Neural progenitor cell (in vitro differentiated cells): ENCODE measurements at regions not wholly inside any gene's neighbourhood (a gene's known extent, or its start where the extent isn't known, plus 50 kb on each side); places are given as distances from the start of the nearest gene placed in this dataset.
"Not testable (repeated sequence)": the region's sequence is repeated elsewhere in the genome, so short reads cannot be mapped to it uniquely, and the experiment has no call there.

Source experiments
- DNase-seq: peaks from one replicate; pipeline ENCODE4 v3.0.0-alpha.2; 2016; ENCODE audit warnings: low spot score
- H2AFZ ChIP-seq: fragments of 200-600 bp; sonication (generic); replicated peaks from 2 replicates; pipeline ENCODE4 v1.6.1; 2016; ENCODE audit warnings: antibody characterized with exemption
- H3F3A ChIP-seq: fragments of 200-600 bp; sonication (generic); 2 replicates; pipeline ENCODE4 v1.6.1; 2016; ENCODE audit warnings: antibody characterized with exemption, low read depth
- H3K27ac ChIP-seq: fragments of 200-600 bp; sonication (generic); 2 replicates; pipeline ENCODE4 v1.5.1; 2016; ENCODE audit warnings: mild to moderate bottlenecking
- H3K27me3 ChIP-seq: fragments of 200-600 bp; sonication (generic); 2 replicates; pipeline ENCODE4 v1.6.1; 2016; ENCODE audit warnings: mild to moderate bottlenecking, moderate library complexity
- H3K36me3 ChIP-seq: fragments of 200-600 bp; sonication (generic); 2 replicates; pipeline ENCODE4 v1.5.1; 2016
- H3K4me1 ChIP-seq: fragments of 200-600 bp; sonication (generic); 2 replicates; pipeline ENCODE4 v1.6.1; 2016; ENCODE audit warnings: mixed run types
- H3K4me2 ChIP-seq: fragments of 200-600 bp; sonication (generic); 2 replicates; pipeline ENCODE4 v1.6.1; 2016
- H3K4me3 ChIP-seq: fragments of 200-600 bp; sonication (generic); 2 replicates; pipeline ENCODE4 v1.5.1; 2016
- H3K79me2 ChIP-seq: fragments of 200-600 bp; sonication (generic); 2 replicates; pipeline ENCODE4 v1.6.1; 2016; ENCODE audit warnings: low read depth
- H3K9ac ChIP-seq: fragments of 200-600 bp; sonication (generic); 2 replicates; pipeline ENCODE4 v1.6.1; 2016
- H3K9me3 ChIP-seq: fragments of 200-600 bp; sonication (generic); 2 replicates; pipeline ENCODE4 v1.5.1; 2016; ENCODE audit warnings: low read depth
- H4K20me1 ChIP-seq: fragments of 200-600 bp; sonication (generic); 2 replicates; pipeline ENCODE4 v1.6.1; 2016; ENCODE audit warnings: low read depth
- H3K27ac Mint-ChIP-seq: 3 replicates; pipeline ENCODE4 v1.8.0; 2021; ENCODE audit warnings: mixed read lengths
- H3K27me3 Mint-ChIP-seq: 2 replicates; pipeline ENCODE4 v1.8.0; 2022; ENCODE audit warnings: low read depth, mild to moderate bottlenecking, inconsistent platforms, moderate library complexity, mixed read lengths; ENCODE audit not compliant: insufficient read depth
- H3K36me3 Mint-ChIP-seq: 3 replicates; pipeline ENCODE4 v1.8.0; 2021; ENCODE audit warnings: mixed read lengths
- H3K4me1 Mint-ChIP-seq: 3 replicates; pipeline ENCODE4 v1.8.0; 2021; ENCODE audit warnings: mixed read lengths
- H3K4me3 Mint-ChIP-seq: 3 replicates; pipeline ENCODE4 v1.8.0; 2021; ENCODE audit warnings: mild to moderate bottlenecking, moderate library complexity, mixed read lengths
- H3K9me3 Mint-ChIP-seq: 3 replicates; pipeline ENCODE4 v1.8.0; 2020; ENCODE audit warnings: mixed read lengths
- EZH2 ChIP-seq: fragments of 200-600 bp; sonication (generic); IDR thresholded peaks from 2 replicates; pipeline ENCODE4 v1.6.1; 2017; ENCODE audit warnings: antibody characterized with exemption, mild to moderate bottlenecking, moderate library complexity
- EZH2phosphoT487 ChIP-seq: fragments of 200-600 bp; sonication (generic); IDR thresholded peaks from 2 replicates; pipeline ENCODE4 v1.6.1; 2017; ENCODE audit warnings: antibody characterized with exemption
- TF ChIP-seq, protein P1 (sequence below): fragments of 200-600 bp; sonication (generic); IDR thresholded peaks from 2 replicates; pipeline ENCODE4 v1.5.1; 2017; ENCODE audit warnings: antibody characterized with exemption, mild to moderate bottlenecking

DNA sequence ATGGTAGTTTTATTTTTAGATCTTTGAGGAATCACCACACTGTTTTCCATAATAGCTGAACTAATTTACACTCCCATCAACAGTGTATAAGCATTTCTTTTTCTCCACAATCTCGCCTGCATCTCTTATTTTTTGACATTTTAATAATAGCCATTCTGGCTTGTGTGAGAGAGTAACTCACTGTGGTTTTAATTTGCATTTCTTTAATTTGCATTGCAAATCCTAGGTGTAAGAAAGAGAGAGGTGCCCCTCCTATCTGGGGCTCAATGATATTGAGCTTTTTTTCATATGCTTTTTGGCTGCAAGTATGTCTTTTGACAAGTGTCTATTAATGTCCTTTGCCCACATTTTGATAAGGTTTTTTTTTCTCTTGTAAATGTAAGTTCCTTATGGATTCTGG, 106.3 kb upstream of the SLC27A6 start:
- no peaks in the 10 kb centered on the region for H4K20me1 ChIP-seq
- H3F3A ChIP-seq, result no peaks in the 10 kb centered on the region
- no peak for TF ChIP-seq EZH2phosphoT487
- TF ChIP-seq, protein P1, sequence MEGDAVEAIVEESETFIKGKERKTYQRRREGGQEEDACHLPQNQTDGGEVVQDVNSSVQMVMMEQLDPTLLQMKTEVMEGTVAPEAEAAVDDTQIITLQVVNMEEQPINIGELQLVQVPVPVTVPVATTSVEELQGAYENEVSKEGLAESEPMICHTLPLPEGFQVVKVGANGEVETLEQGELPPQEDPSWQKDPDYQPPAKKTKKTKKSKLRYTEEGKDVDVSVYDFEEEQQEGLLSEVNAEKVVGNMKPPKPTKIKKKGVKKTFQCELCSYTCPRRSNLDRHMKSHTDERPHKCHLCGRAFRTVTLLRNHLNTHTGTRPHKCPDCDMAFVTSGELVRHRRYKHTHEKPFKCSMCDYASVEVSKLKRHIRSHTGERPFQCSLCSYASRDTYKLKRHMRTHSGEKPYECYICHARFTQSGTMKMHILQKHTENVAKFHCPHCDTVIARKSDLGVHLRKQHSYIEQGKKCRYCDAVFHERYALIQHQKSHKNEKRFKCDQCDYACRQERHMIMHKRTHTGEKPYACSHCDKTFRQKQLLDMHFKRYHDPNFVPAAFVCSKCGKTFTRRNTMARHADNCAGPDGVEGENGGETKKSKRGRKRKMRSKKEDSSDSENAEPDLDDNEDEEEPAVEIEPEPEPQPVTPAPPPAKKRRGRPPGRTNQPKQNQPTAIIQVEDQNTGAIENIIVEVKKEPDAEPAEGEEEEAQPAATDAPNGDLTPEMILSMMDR, result no peak
- no peak for TF ChIP-seq EZH2
- H3K27me3 ChIP-seq, result no peaks in the 10 kb centered on the region
- no peak overlapping the region for H3K4me3 ChIP-seq
- no peaks in the 10 kb centered on the region for H3K79me2 ChIP-seq
- Mint-ChIP-seq H3K36me3 (no peaks in the 10 kb centered on the region), H3K27me3 (no peaks in the 10 kb centered on the region), H3K4me1 (peaks cover 9% of the 10 kb centered on the region), H3K9me3 (peaks cover 4% of the 10 kb centered on the region), H3K4me3 (no peak overlapping the region), H3K27ac (no peak overlapping the region)
- H3K36me3 ChIP-seq, result no peaks in the 10 kb centered on the region
- H3K9me3 ChIP-seq, result no peaks in the 10 kb centered on the region
- H2AFZ ChIP-seq, result no peak overlapping the region
- no peak overlapping the region for H3K9ac ChIP-seq
- DNase-seq, result no peak
- H3K4me1 ChIP-seq, result no peaks in the 10 kb centered on the region
- no peak overlapping the region for H3K27ac ChIP-seq
- no peak overlapping the region for H3K4me2 ChIP-seq

DNA sequence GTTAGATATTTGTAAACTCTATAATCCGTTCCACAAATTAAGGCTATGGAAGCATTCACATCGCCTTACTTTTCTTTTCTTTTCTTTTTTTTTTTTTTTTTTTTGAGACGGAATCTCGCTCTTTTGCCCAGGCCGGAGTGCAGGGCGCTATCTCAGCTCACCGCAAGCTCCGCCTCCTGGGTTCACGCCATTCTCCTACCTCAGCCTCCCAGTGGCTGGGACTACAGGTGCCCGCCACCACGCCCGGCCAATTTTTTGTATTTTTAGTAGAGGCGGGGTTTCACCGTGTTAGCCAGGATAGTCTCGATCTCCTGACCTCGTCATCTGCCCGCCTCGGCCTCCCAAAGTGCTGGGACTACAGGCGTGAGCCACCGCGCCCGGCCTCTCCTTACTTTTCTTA, 104.1 kb upstream of the SLC27A6 start:
- not testable (repeated sequence) for H3K27me3 ChIP-seq, H3K9me3 Mint-ChIP-seq, H3K27ac Mint-ChIP-seq, H3K27me3 Mint-ChIP-seq, H3K4me1 ChIP-seq, H3K27ac ChIP-seq, H3K4me3 ChIP-seq, H3F3A ChIP-seq, H3K36me3 Mint-ChIP-seq, H3K36me3 ChIP-seq, H3K4me3 Mint-ChIP-seq, H3K9me3 ChIP-seq, DNase-seq, H2AFZ ChIP-seq, H3K4me1 Mint-ChIP-seq, H3K9ac ChIP-seq, H4K20me1 ChIP-seq, H3K79me2 ChIP-seq, H3K4me2 ChIP-seq

DNA sequence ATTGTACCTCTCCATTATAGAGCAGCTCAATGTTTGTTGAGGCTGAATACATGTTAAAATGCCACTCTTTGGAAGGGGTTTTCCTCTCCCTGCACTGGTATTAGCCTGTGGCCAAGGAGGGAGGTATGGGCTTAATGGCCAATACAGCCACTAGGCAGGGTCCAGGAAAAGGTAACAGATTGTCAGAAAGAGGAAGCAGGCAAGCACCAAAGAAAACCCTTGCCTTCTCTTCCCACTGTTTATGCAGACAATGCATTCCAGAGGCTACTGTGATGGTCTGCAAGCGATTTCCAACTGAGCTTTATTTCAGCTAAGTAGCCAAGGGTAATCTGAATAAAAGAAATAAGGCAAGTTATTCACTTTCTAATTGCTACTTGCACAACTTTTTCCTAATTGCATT, 95.3 kb upstream of the SLC27A6 start:
- peak overlapping the region; percentile 19 for H3K27ac ChIP-seq
- H3K27me3 ChIP-seq, result no peaks in the 10 kb centered on the region
- TF ChIP-seq EZH2, result no peak
- TF ChIP-seq, protein P1, result no peak
- no peak for TF ChIP-seq EZH2phosphoT487
- Mint-ChIP-seq H3K9me3 (no peaks in the 10 kb centered on the region), H3K4me3 (no peak overlapping the region), H3K27ac (no peak overlapping the region), H3K36me3 (no peaks in the 10 kb centered on the region), H3K27me3 (no peaks in the 10 kb centered on the region), H3K4me1 (peaks cover 15% of the 10 kb centered on the region)
- no peak overlapping the region for H2AFZ ChIP-seq
- no peaks in the 10 kb centered on the region for H3K79me2 ChIP-seq
- peaks cover 14% of the 10 kb centered on the region for H3F3A ChIP-seq
- H4K20me1 ChIP-seq, result no peaks in the 10 kb centered on the region
- H3K9ac ChIP-seq, result no peak overlapping the region
- H3K36me3 ChIP-seq, result peaks cover 6% of the 10 kb centered on the region
- H3K9me3 ChIP-seq, result no peaks in the 10 kb centered on the region
- H3K4me3 ChIP-seq, result no peak overlapping the region
- peak; percentile 68 for DNase-seq
- peaks cover 23% of the 10 kb centered on the region for H3K4me1 ChIP-seq
- H3K4me2 ChIP-seq, result peak overlapping the region; percentile 47

DNA sequence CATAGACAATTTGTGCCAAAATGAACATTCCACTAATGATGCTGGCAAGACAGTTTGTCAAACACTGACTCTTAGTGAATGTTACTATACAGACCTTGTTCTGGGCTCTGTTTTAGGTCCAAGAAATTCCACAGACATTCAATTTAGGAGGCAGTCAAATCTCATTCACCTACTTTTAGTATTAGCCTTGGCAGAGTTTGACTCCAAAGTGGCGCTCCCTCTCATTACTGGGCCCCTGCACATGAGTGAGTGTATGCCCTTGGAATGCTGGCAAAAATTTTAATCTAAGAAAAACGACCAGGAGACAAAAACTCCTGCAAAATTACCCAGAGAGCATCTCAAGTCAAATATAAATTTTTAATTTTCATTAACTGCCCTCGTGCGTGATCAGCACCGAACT, 94.9 kb upstream of the SLC27A6 start:
- Histone ChIP-seq H2AFZ (no peak overlapping the region), H3K4me3 (no peak overlapping the region), H3K36me3 (peaks cover 6% of the 10 kb centered on the region), H3K9me3 (no peaks in the 10 kb centered on the region), H3K9ac (no peak overlapping the region), H4K20me1 (no peaks in the 10 kb centered on the region), H3K4me2 (peak overlapping the region; percentile 21), H3K27me3 (no peaks in the 10 kb centered on the region), H3F3A (peaks cover 14% of the 10 kb centered on the region), H3K4me1 (peaks cover 23% of the 10 kb centered on the region), H3K27ac (peak overlapping the region; percentile 19), H3K79me2 (no peaks in the 10 kb centered on the region)
- no peaks in the 10 kb centered on the region for H3K9me3 Mint-ChIP-seq
- no peaks in the 10 kb centered on the region for H3K27me3 Mint-ChIP-seq
- no peak for DNase-seq
- no peak overlapping the region for H3K27ac Mint-ChIP-seq
- H3K4me3 Mint-ChIP-seq, result no peak overlapping the region
- peaks cover 15% of the 10 kb centered on the region for H3K4me1 Mint-ChIP-seq
- H3K36me3 Mint-ChIP-seq, result no peaks in the 10 kb centered on the region
- no peak for TF ChIP-seq EZH2
- TF ChIP-seq, protein P1, result no peak
- no peak for TF ChIP-seq EZH2phosphoT487
